ELF-1 (cell line): ENCODE measurements at regions not wholly inside any gene's neighbourhood (a gene's known extent, or its start where the extent isn't known, plus 50 kb on each side); places are given as distances from the start of the nearest gene placed in this dataset.
"Not testable (repeated sequence)": the region's sequence is repeated elsewhere in the genome, so short reads cannot be mapped to it uniquely, and the experiment has no call there.

ENCODE experiments used
- DNase-seq: peaks from one replicate; pipeline ENCODE4 v3.0.0-alpha.2; 2016; ENCODE audit warnings: low read depth, low spot score

DNA sequence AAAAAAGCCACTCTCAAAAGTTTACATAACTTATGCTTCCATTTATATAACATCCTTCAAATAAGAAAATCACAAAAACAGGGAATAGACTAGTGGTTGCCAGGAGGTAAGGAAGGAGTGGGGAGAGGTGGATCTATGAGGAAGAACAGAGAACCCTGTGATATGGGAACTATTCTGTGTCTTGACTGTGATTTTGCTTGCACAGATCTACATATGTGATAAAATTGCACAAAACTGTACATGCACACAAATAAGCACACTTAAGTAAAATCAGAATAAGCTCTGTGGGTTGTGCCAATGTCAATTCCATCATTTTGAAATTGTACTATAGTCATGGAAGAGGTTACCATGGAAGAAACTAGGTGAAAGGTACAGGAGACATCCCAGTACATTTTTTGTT, 121.6 kb upstream of the SGCG start:
- no peak for DNase-seq

DNA sequence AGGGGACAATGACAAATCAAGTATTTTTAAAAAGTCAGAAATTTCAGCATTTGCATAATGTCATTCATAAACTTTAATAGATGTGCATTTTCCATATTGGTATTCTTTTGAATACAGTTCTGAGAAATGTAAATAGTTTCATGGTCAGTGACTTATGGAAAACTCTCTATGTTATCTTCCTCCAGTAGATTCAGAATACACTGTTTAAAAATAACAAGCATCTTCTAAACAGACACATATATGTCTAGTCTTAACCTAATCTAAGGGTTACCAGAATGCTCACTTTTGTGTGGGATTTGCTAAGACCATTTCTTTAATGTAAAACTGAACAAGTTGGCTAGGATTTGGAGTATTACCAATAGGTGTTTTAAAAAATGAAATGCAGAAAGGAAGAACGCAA, 119.8 kb upstream of the SGCG start:
- DNase-seq = no peak

DNA sequence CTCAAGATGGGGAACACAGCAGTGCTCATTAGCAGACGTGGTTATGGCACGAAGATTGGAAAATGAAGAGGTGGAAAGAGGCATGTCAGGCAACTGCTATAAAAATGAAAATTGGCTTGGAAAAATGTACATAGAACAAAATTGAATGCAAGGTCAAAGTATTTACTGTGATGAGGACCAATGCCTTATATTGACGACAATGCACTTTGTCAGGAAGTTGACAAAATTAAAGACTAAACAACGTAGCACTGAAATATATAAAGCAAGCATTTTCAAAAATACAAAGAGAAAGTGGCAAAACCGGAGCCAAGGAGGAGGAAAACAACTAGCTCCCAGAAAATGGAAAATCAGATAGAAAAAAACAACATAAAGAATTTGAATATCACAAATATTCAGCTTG, 113.7 kb upstream of the SGCG start:
- DNase-seq = no peak

DNA sequence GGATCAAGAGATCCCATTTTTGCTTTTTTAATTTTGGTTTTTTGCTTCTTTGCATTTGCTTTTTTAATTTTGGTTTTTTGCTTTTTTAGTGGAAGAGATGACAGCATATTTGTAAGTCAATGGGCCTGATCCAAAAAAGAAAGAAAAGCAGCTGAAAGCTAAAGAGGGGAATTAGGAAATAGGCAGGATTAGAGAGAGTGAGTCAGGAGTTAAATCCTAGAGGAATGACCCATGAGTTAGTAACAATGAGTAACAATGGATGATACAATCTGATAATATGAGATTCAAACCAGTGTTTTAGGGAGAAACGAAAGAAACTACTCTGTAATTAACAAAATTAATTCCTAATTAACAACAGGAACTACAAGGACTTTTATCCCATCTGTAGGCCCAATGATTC, 111.2 kb upstream of the SGCG start:
- no peak for DNase-seq

DNA sequence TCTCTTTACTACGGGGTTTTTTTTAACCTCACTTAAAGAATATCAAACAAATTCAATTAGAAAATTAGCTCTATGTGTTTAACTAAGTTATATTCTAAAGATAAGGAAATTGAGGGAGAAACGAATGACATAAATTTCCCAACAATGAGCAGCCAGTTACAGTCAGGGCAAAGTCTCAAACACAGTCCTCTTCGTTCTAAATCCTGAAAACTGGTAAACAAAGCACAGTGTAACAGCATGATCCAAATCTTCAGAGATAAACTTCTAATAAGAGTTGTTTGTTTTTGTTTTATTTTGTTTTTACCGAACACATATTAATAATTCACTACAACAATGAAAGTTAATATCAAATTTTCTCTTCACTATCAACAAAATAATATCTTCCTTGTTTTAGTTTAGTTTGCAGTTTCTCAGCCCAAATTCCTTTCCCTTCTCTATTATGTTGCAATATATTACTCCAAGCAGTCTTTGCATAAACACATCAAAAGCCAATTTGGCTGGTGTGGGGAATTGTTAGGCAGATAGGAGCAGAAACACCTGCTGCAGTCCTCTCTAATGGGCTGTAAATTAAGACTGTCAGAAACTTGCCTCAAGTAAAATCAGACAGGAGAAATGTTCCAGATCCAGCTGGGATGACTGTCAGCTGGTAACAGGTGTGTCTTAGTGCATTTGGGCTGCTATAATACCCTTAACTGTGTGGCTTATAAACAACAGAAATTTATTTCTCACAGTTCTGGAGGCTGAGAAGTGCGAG, 106.5 kb upstream of the SGCG start:
- peak; percentile 45 for DNase-seq

DNA sequence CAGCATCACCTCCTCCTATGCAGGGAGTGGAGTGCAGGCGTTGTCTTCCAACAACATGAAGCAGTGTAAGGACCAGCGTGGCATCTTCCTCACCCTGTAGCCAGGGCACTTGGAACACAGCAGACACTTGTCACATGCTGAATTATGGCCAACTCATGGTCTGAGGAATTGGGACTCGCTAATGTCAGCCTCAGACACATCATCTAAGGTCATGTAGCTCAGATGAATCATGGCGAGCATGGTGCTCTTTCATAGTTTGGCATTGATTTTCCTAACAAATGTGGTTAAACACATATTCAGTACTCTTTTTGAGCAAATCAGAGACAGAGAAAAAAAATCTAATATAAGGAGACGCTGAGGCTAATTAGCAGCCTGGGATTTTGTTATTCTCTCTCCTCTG, 99.6 kb upstream of the SGCG start:
- DNase-seq = no peak

DNA sequence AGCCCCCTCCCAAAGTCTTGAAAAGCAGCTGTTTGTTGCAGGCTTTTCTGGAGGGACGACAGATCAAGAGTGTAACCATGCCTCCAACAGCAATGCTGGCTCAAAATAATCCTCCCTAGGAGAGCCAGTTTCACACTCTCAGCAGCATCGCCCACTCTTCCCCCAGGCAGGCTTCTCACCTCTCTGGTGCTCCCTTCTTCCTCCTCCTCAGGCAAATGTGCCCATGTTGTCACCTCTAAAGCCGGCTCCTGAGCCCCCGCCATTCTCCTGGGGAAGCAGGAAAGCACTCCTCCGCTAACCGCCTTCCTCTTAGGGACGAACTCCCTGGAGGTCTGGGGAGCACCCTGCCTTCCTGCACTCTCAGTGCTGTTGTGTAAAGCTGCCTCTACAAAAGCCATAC, 98.9 kb upstream of the SGCG start:
- peak; percentile 4 for DNase-seq

DNA sequence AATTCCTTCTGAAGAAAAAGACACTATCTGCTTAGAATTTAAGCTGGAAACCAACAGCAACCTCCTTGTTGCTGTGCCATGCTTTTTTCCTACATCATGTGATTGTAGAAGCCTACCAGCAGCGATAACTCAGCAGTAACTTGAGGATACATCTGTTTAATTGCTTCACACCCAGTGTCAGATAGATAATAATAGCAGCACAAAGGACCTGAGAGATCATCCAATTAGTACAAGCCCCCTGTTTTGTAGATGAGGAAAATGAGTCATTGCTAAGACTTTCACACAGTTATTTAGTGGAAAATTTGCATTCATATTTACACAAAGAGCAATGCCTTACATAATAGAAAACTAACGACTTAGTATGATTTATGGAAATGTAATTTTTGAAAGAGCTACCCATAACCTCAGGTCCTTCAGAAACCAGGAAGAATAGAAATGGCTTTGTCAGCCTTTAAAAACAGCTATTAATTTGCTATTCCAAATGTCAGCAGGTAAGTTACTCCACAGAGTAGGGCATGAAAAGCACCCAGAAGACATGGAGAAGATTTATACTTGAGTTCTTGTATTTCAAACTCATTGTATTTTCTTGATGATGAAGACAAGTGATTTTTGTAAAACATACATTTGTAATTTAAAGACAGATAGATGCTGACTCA, 93.7 kb upstream of the SGCG start:
- DNase-seq = no peak

DNA sequence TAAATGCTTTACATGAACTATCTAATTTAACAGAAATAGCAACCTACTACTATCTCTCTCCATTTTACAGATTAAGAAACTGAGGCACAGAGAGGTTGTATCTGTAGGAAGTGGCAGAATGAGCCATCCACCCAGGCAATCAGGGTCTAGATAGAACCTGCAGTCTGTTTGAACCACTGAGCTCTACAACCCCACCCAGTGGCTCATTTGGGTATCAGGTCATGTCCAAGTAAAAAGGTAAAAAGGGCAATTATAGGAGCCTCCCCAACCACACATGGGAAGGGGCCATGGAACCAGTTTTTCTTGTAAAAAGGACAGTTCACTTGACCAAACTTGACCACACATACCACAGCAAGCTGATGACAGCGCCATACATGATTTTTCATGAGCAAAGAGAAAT, 92.9 kb upstream of the SGCG start:
- peak; percentile 58 for DNase-seq

DNA sequence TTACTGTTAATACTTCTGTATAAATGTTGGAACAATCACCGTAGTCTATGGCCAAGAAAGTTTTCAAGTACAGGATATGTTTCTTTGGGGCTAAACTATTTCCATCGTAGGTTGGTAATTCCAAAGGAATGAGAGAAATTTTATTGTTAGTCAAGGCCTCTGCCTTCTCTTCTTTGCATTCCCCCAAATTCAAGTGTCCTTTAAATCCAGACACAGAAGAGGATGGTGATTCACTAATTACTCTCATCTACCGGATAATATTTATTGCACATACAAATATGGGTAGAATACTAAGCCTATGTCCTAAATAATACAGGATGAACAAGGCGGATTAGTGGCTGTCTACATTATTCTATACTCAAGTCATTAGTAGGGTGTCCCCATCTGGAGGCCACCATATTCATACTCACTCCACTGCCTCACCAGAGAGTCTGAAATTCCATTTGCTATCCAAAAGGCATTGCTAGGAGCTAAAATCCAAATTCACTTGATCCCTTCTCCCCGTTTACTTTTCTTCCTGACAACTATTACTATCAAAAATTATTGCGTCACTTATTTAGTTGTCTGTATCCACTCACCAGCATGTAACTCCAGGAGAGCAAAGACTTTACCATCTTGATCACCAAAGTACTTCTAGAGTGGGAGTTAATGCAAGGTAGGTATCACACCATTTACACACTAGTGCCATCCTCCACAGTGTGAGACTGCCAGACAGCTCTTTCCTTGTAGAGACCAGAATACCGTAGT, 82.4 kb upstream of the SGCG start:
- DNase-seq = no peak

DNA sequence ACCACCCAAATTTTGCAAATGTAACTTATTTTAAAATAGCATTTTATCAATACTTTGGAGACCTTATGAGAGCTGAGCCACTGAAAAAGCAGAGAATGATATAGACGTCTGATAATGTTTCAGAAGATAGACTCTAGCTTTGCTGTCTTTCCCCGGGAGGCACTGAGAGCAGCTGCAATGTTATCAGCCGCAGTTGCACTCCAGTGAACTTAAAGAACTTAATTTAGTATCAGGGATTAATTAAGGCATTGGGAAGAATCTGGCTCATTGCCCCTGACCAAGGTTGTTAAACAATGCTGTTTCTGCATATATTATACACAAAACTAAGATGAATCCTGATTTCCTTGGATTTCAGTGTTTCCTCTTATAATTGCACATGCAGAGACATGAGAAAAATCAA, 75.7 kb upstream of the SGCG start:
- DNase-seq = no peak

DNA sequence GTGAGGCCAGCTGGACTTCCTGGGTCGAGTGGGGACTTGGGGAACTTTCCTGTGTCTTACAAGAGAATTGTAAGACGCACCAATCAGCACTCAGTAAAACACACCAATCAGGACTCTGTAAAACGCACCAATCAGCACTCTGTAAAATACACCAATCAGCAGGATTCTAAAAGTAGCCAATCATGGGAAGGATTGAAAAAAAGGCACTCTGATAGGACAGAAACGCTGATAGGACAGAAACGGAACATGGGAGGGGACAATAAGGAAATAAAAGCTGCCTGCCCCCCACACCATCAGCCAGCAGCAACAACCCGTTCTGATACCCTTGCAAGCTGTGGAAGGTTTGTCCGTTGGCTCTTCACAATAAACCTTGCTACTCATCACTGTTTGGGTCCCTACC, 73.1 kb upstream of the SGCG start:
- DNase-seq = no peak

DNA sequence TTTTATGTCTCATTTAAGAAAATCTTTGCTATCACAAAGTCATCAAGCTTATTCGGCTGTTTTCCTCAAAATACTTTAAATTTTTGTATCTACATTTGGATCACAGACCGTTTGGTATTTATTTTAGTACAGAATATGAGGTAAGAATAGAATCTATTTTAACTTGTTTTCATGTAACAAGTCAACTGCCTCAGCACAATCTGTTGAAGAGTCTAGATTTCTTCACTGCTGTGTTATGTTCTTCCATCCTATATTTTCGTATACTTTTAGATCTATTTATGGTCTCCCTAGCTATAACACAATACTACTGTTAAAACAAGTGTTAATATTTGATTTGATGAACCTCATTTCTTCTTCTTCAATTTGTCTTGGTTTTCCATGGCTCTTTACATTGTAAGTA, 61.6 kb upstream of the SGCG start:
- DNase-seq = no peak

DNA sequence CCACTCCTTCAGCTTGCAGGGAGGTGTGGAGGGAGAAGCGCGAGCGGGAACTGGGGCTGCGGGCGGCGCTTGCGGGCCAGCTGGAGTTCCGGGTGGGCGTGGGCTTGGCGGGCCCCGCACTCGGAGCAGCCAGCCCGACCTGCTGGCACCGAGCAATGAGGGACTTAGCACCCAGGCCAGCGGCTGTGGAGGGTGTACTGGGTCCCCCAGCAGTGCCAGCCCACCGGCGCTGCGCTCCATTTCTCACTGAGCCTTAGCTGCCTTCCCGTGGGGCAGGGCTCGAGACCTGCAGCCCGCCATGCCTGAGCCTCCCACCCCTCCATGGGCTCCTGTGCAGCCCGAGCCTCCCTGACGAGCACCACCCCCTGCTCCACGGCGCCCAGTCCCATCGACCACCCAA, 53.2 kb upstream of the SGCG start:
- DNase-seq = not testable (repeated sequence)

DNA sequence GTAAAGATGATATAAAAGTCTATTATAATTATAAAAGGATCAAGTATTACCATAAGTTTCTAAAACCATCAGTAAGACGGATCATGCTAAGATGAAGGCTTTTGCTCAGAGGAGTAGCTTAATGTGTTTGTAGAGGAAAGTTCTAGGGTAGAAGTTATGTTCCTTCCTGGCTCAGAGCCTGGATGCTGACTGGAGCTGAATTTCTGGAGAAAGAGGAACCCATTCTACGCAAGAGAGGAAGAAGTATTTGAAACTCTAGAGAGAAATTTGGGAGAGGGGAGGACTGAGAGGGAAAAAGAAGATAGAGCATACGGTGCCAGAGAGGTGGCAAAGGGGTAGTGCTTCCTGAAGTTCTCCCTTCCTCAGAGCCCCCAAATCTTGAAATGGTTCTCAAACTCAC, 51.4 kb upstream of the SGCG start:
- no peak for DNase-seq
